Fibroblast of skin of left biceps (primary cell): ENCODE measurements at regions not wholly inside any gene's neighbourhood (a gene's known extent, or its start where the extent isn't known, plus 50 kb on each side); places are given as distances from the start of the nearest gene placed in this dataset.

Experiments
- DNase-seq, 2 experiments: peaks; one replicate each; pipeline ENCODE4 v3.0.0-alpha.2; 2013; ENCODE audit warnings: low read depth in 2 of 2

GRCh38 chr4:4599481-4600275 is 57.8 kb upstream of the STX18 start:
- no peak for DNase-seq

GRCh38 chr4:4598851-4599411 is 57.1 kb upstream of the STX18 start:
- DNase-seq: no peak

- DNase-seq: no peak
These were observed 54.9 kb upstream of the STX18 start for GRCh38 chr4:4596720-4597119.

- no peak for DNase-seq
These were observed 53.4 kb upstream of the STX18 start for GRCh38 chr4:4595252-4595651.

- DNase-seq: no peak
These were observed 52.6 kb upstream of the STX18 start for GRCh38 chr4:4594285-4594920.

- no peak for DNase-seq
These were observed 51.9 kb upstream of the STX18 start for GRCh38 chr4:4593596-4594284.

GRCh38 chr4:4592414-4592813 is 50.6 kb upstream of the STX18 start:
- no peak for DNase-seq
